Panc1 (cell line): ENCODE measurements at regions not wholly inside any gene's neighbourhood (a gene's known extent, or its start where the extent isn't known, plus 50 kb on each side); places are given as distances from the start of the nearest gene placed in this dataset.

Experiments
- ATAC-seq: fragments of 200-7000 bp; cut with Tn5 transposase; 2 replicates; pipeline ENCODE4 v1.9.1; 2020; ENCODE audit warnings: mild to moderate bottlenecking, moderate library complexity
- BruUV-seq: library from RNA; stranded (reverse); fragments of 400-500 nt; replicated peaks from 2 replicates; lab custom pipeline; 2021; lab: Mats Ljungman, UMichigan
- CTCF ChIA-PET: fragments of 300-600 bp; sonication (Branson Sonifier 250); formaldehyde crosslinking; loops from one replicate; lab custom pipeline; 2022; ENCODE audit warnings: antibody characterized with exemption; lab: Charles Lee
- POLR2A ChIA-PET: fragments of 300-600 bp; sonication (Branson Sonifier 250); formaldehyde crosslinking; loops from one replicate; lab custom pipeline; 2022; ENCODE audit warnings: antibody characterized with exemption; lab: Charles Lee
- DNase-seq: peaks from one replicate; pipeline ENCODE4 v3.0.0-alpha.2; 2010; ENCODE audit warnings: low read depth, low spot score
- H3K27ac ChIP-seq: 2 replicates; pipeline ENCODE4 v1.5.1; 2011; ENCODE audit warnings: mild to moderate bottlenecking, low read length, inconsistent platforms
- H3K27me3 ChIP-seq: fragments of 200-500 bp; sonication (Bioruptor generic); 2 replicates; pipeline ENCODE4 v1.6.0; 2014; ENCODE audit warnings: low read length, inconsistent platforms; ENCODE audit not compliant: control insufficient read depth, insufficient read depth
- H3K36me3 ChIP-seq: fragments of 200-500 bp; sonication (Bioruptor generic); 2 replicates; pipeline ENCODE4 v1.5.1; 2014; ENCODE audit warnings: inconsistent platforms, mild to moderate bottlenecking, low read length, moderate library complexity; ENCODE audit not compliant: control insufficient read depth, insufficient read depth
- H3K4me1 ChIP-seq: 2 replicates; pipeline ENCODE4 v1.5.1; 2011; ENCODE audit warnings: inconsistent platforms, mild to moderate bottlenecking, low read length, moderate library complexity; ENCODE audit not compliant: control insufficient read depth, insufficient read depth
- H3K4me3 ChIP-seq, 2 experiments: 2 replicates each; pipeline ENCODE4 v1.5.1; 2011 to 2012; ENCODE audit warnings: low read depth in 2 of 2, low read length in 2 of 2, mild to moderate bottlenecking in 2 of 2, inconsistent platforms in 1 of 2, moderate library complexity in 1 of 2
- H3K9me3 ChIP-seq: fragments of 200-500 bp; sonication (Bioruptor generic); 2 replicates; pipeline ENCODE4 v1.5.1; 2014; ENCODE audit warnings: low read depth, mild to moderate bottlenecking, inconsistent platforms, low read length, moderate library complexity; ENCODE audit not compliant: control insufficient read depth, insufficient read depth
- CTCF ChIP-seq: fragments of 450-650 bp; IDR thresholded peaks from 2 replicates; pipeline ENCODE4 v1.5.1; 2017; ENCODE audit warnings: mild to moderate bottlenecking
- POLR2AphosphoS5 ChIP-seq: IDR thresholded peaks from 2 replicates; pipeline ENCODE4 v1.6.1; 2012; ENCODE audit warnings: mild to moderate bottlenecking, low read depth, low read length, moderate library complexity
- REST ChIP-seq, 2 experiments: IDR thresholded peaks; 2 replicates each; pipeline ENCODE4 v1.6.1; 2011 to 2012; ENCODE audit warnings: low read depth in 2 of 2, control low read depth in 1 of 2, low read length in 1 of 2, mild to moderate bottlenecking in 1 of 2, moderate library complexity in 1 of 2; ENCODE audit not compliant: insufficient read depth in 1 of 2
- SIN3A ChIP-seq: IDR thresholded peaks from 2 replicates; pipeline ENCODE4 v1.6.1; 2012; ENCODE audit warnings: low read depth, mild to moderate bottlenecking, low read length, moderate library complexity, borderline replicate concordance; ENCODE audit not compliant: insufficient read depth
- TCF7L2 ChIP-seq: IDR thresholded peaks from 2 replicates; pipeline ENCODE4 v1.6.1; 2011; ENCODE audit warnings: mild to moderate bottlenecking, low read depth, low read length, inconsistent platforms
- in situ Hi-C: cut with HindIII; loops from 2 replicates; pipeline ENCODE4 v1.10.0; 2016; ENCODE audit warnings: low sequenced_read_pairs, low pct_unique_long_range_greater_than_20kb
- intact Hi-C: fragments of 100-400 bp; cut with micrococcal nuclease; formaldehyde crosslinking; loops from one replicate; pipeline ENCODE4 v1.10.0; 2022; ENCODE audit not compliant: unreplicated experiment

DNA sequence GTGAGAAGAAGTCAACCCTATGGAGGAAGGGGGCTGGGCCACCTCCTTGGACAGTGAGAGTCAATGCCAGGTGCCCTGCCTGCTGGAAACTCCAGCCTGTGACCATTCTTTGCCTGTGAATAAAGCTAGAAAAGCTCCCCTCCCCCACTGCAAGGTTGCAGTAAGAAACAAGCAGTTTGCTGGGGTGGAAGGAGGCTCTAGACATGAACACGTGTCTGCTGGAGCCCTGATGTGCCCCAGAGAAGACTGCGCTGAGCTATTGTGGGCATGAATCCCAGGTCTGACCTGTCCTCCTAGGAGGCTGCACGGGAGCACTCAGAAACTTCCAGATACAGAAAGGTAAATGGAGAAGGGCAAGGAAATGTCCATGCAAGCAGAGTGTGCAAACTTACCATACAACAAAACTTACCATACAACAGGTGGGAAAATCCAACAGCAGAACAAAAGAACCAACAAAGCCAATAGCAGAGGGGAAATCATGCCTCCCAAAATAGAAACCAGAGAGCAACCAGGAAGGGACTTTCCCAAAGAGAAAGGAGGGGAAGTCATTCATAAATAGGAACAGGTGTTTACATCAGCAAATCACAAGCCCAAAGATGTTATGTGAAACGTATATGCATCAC is 278.7 kb downstream of the BCL2 start:
- no TSS peak for BruUV-seq
- no peaks in the 10 kb centered on the region for H3K27me3 ChIP-seq
- H3K9me3 ChIP-seq, result no peaks in the 10 kb centered on the region
- in situ Hi-C loops, result no loop called here
- H3K4me1 ChIP-seq, result no peaks in the 10 kb centered on the region; the same call in 1 of the 2 replicates
- intact Hi-C loops, result no loop called here
- ATAC-seq (no peak), DNase-seq (no peak)
- H3K36me3 ChIP-seq, result no peaks in the 10 kb centered on the region
- ChIA-PET POLR2A (interaction anchor here (0.6 kb wide), 1 partner anchor 325 kb away, joined by 3 read pairs; no protein-coding TSS in a partner anchor), CTCF (no interaction called here)
- H3K27ac ChIP-seq, result no peak overlapping the region; the same call in 1 of the 2 replicates
- H3K4me3 ChIP-seq, result no peak overlapping the region
- TF ChIP-seq SIN3A (no peak), REST (IDR thresholded peaks at IDR 0.05; ENCODE audit: insufficient read depth in 1 of 2, low read depth in 2 of 2, low read length in 1 of 2) (no peak), CTCF (no peak), TCF7L2 (no peak), POLR2AphosphoS5 (no peak)

- no peak overlapping the region for H3K27ac ChIP-seq
- H3K9me3 ChIP-seq, result no peaks in the 10 kb centered on the region
- no TSS peak for BruUV-seq
- no peaks in the 10 kb centered on the region for H3K27me3 ChIP-seq
- H3K4me1 ChIP-seq, result no peaks in the 10 kb centered on the region
- POLR2A ChIA-PET, result no interaction called here
- no peak for ATAC-seq
- no peak for TF ChIP-seq CTCF
- TF ChIP-seq POLR2AphosphoS5, result no peak
- no peak for TF ChIP-seq REST (IDR thresholded peaks at IDR 0.05; ENCODE audit: insufficient read depth in 1 of 2, low read depth in 2 of 2, low read length in 1 of 2)
- TF ChIP-seq TCF7L2, result no peak
- TF ChIP-seq SIN3A, result no peak
- no peak for DNase-seq
- in situ Hi-C loops, result no loop called here
- H3K4me3 ChIP-seq, result no peak overlapping the region
- CTCF ChIA-PET, result interaction anchor here (0.7 kb wide), 1 partner anchor 396 kb away, joined by 5 read pairs; no protein-coding TSS in a partner anchor
- intact Hi-C loops, result no loop called here
- H3K36me3 ChIP-seq, result no peaks in the 10 kb centered on the region
Observed at GRCh38 chr18:63037491-63037890, 282.1 kb downstream of the BCL2 start.
